Right lobe of liver (tissue), 6 donors: ENCODE measurements at regions not wholly inside any gene's neighbourhood (a gene's known extent, or its start where the extent isn't known, plus 50 kb on each side); places are given as distances from the start of the nearest gene placed in this dataset.

ENCODE experiments used
- ATAC-seq, 4 donors: fragments of 200-7000 bp; cut with Tn5 transposase; one replicate each; pipeline ENCODE4 v1.9.1; 2020; ENCODE audit warnings: mild to moderate bottlenecking in 4 of 4, moderate library complexity in 4 of 4
- DNase-seq, 3 donors: peaks; one replicate each; pipeline ENCODE4 v3.0.0-alpha.2; 2020
- H3K27ac ChIP-seq, 3 donors: fragments of 200-600 bp; one replicate each; pipeline ENCODE4 v1.8.0; 2022
- H3K27me3 ChIP-seq, 2 donors: fragments of 200-600 bp; one replicate each; pipeline ENCODE4 v1.8.0; 2022
- H3K36me3 ChIP-seq, 4 donors: fragments of 200-600 bp; sonication (generic) in 1 of 4; one replicate each; pipeline versions ENCODE4 v1.5.1 to v1.8.0; 2017 to 2022; ENCODE audit warnings: control low read depth in 1 of 4
- H3K4me1 ChIP-seq, 4 donors: fragments of 200-600 bp; sonication (generic) in 1 of 4; one replicate each; pipeline versions ENCODE4 v1.5.1 to v1.8.0; 2017 to 2022; ENCODE audit warnings: control low read depth in 1 of 4
- H3K4me3 ChIP-seq, 3 donors: fragments of 200-600 bp; one replicate each; pipeline ENCODE4 v1.8.0; 2022
- H3K9me3 ChIP-seq, 4 donors: fragments of 200-600 bp; sonication (generic) in 1 of 4; one replicate each; pipeline versions ENCODE4 v1.5.1 to v1.8.0; 2017 to 2022; ENCODE audit warnings: control low read depth in 1 of 4
- POLR2A ChIP-seq: fragments of 450-650 bp; IDR thresholded peaks from one replicate; pipeline ENCODE4 v1.6.1; 2017; ENCODE audit warnings: antibody characterized with exemption, mild to moderate bottlenecking
- WGBS: methylation state at CpG from one replicate; pipeline ENCODE4 v1.1.6; 2018; ENCODE audit warnings: low coverage, low lambda C conversion rate; ENCODE audit not compliant: insufficient coverage; ENCODE audit errors: missing lambda C conversion rate; 5-methylcytosine and 5-hydroxymethylcytosine counted together
- intact Hi-C, 2 donors: fragments of 100-400 bp; cut with DNase I; formaldehyde crosslinking; loops; one replicate each; pipeline versions ENCODE4 v1.11.2 to v1.14.1; 2022
- TF ChIP-seq, protein P1 (sequence below), 4 donors: fragments of 200-600 bp in 3 of 4; fragments of 450-650 bp in 1 of 4; IDR thresholded peaks; one replicate each; pipeline versions ENCODE4 v1.5.1 to v1.8.0; 2016 to 2022; ENCODE audit warnings: antibody characterized with exemption in 4 of 4, mild to moderate bottlenecking in 2 of 4
- donor health status: DM: no; HTN: yes; CAD: no.
- donor health status: DM: no; HTN: no; CAD: no.
- donor health status: DM: no; HTN: no; CAD: no.
- donor health status: DM: no; HTN: yes; CAD: no.
- donor health status: DM: no; HTN: yes; CAD: no.

GRCh38 chr13:59112221-59112718 lies 1051.5 kb downstream of the DIAPH3 start:
- TF ChIP-seq POLR2A = no peak
- TF ChIP-seq, protein P1, sequence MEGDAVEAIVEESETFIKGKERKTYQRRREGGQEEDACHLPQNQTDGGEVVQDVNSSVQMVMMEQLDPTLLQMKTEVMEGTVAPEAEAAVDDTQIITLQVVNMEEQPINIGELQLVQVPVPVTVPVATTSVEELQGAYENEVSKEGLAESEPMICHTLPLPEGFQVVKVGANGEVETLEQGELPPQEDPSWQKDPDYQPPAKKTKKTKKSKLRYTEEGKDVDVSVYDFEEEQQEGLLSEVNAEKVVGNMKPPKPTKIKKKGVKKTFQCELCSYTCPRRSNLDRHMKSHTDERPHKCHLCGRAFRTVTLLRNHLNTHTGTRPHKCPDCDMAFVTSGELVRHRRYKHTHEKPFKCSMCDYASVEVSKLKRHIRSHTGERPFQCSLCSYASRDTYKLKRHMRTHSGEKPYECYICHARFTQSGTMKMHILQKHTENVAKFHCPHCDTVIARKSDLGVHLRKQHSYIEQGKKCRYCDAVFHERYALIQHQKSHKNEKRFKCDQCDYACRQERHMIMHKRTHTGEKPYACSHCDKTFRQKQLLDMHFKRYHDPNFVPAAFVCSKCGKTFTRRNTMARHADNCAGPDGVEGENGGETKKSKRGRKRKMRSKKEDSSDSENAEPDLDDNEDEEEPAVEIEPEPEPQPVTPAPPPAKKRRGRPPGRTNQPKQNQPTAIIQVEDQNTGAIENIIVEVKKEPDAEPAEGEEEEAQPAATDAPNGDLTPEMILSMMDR (IDR thresholded peaks at IDR 0.05) = no peak
- Histone ChIP-seq H3K27ac (no peak overlapping the region), H3K4me1 (no peaks in the 10 kb centered on the region), H3K36me3 (no peaks in the 10 kb centered on the region), H3K4me3 (no peak overlapping the region), H3K27me3 (no peaks in the 10 kb centered on the region), H3K9me3 (no peaks in the 10 kb centered on the region)
- intact Hi-C loops = no loop called here
- ATAC-seq = peak in 1 of 4 donors; percentile 18
- WGBS = 35% methylated on average over 6 of the region's 6 CpGs
- DNase-seq = no peak

DNA sequence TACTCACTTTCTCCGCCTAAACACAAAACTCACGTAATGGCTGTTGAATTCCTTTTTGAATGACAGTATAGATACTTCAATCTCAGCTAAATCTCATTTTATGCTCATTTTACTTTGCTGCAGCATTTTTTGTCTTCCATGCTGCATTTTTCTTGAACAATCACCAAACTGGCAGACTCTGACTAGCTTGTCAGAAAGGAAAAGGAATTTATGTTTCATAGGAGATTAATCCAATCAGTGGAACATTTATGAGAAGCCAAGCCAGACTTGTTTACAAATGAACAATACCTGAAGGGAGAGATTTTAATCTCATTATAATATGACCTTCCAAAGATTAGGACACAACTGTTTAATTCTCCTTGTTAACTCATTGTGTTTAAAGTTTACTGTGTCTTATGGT lies 1044.3 kb downstream of the DIAPH3 start:
- Histone ChIP-seq H3K27me3 (no peaks in the 10 kb centered on the region), H3K9me3 (no peaks in the 10 kb centered on the region), H3K27ac (no peak overlapping the region), H3K36me3 (no peaks in the 10 kb centered on the region), H3K4me1 (no peaks in the 10 kb centered on the region), H3K4me3 (no peak overlapping the region)
- 48% methylated on average over 2 of the region's 2 CpGs for WGBS
- intact Hi-C loops = no loop called here
- ATAC-seq (no peak), DNase-seq (no peak)
- TF ChIP-seq, protein P1 (IDR thresholded peaks at IDR 0.05) = no peak

DNA sequence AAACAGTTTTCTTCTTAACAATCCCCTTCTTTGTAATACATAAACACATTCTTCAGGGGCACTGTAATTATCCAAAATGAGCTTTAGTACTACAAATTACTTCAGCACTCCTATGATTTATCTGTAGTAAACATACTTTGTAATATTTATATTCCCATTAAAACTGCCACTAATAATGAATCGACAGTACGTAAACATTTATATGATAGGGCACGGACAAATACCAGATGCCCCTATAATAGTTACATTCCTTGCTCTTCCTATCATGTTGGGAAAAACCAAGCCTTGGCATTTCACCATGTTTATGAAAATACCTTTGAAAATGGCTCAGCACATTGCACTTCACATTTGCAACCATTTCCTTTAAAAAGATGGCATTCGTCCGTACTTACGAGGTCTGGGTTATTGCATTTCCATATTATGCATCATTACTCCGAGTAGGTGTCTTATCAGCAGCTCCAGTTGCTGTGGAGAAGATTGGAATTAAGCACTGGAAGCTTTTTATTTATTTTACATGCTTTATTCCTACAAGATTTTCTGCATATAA lies 1043.4 kb downstream of the DIAPH3 start:
- TF ChIP-seq POLR2A = no peak
- TF ChIP-seq, protein P1 (IDR thresholded peaks at IDR 0.05) = no peak
- H3K27me3 ChIP-seq = no peaks in the 10 kb centered on the region
- WGBS = 43% methylated on average over 7 of the region's 7 CpGs

DNA sequence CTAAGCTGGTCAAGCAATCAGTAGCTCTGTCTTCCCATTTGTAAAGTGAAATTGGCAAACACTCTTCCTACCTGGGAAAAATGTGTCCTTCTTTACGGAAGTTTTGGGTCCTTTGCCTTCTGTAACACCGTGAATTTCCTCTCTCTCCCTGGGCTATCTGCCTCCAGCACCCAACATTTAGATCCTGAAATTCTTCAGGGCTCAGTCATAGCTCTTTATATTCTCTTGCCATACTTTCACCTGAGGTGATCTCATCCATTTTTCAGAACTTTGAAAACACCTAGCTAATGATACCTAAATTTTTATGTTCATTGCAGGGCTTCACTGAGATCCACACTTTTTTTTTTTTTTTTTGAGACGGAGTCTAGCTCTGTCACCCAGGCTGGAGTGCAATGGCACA lies 1042.2 kb downstream of the DIAPH3 start:
- intact Hi-C loops = no loop called here
- no peak overlapping the region for H3K4me3 ChIP-seq
- no peaks in the 10 kb centered on the region for H3K36me3 ChIP-seq
- H3K27me3 ChIP-seq = no peaks in the 10 kb centered on the region
- H3K4me1 ChIP-seq = no peaks in the 10 kb centered on the region
- WGBS = 42% methylated on average over 3 of the region's 3 CpGs
- no peak overlapping the region for H3K27ac ChIP-seq
- no peak for ATAC-seq
- no peak for DNase-seq
- no peaks in the 10 kb centered on the region for H3K9me3 ChIP-seq
- no peak for TF ChIP-seq POLR2A
- TF ChIP-seq, protein P1 (IDR thresholded peaks at IDR 0.05) = no peak

More for the DNA sequence above, 1043.4 kb downstream of the DIAPH3 start:
- DNase-seq (no peak), ATAC-seq (no peak)
- Histone ChIP-seq H3K4me3 (no peak overlapping the region), H3K4me1 (no peaks in the 10 kb centered on the region), H3K36me3 (no peaks in the 10 kb centered on the region), H3K9me3 (no peaks in the 10 kb centered on the region), H3K27ac (no peak overlapping the region)
- intact Hi-C loops = no loop called here

DNA sequence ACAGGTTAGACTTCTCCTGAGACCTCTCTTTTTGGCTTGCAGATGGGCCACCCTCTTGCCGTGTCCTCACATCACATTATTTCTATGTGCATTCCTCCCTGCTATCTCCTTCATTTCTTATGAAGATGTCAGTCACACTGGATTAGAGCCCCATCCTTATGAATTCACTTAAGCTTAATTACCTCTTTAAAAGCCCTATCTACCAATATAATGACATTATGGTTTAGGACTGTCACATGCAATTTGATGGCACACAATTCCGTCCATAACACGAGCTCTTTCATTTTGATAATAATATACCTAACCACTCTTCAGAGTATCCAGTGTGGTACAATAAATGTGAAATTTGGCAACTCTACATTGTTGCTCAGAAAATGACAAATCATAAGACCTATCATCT lies 1037.3 kb downstream of the DIAPH3 start:
- Histone ChIP-seq H3K9me3 (no peaks in the 10 kb centered on the region), H3K4me1 (no peaks in the 10 kb centered on the region), H3K36me3 (no peaks in the 10 kb centered on the region), H3K4me3 (no peak overlapping the region), H3K27ac (no peak overlapping the region), H3K27me3 (no peaks in the 10 kb centered on the region)
- TF ChIP-seq, protein P1 (IDR thresholded peaks at IDR 0.05) = no peak
- no peak for TF ChIP-seq POLR2A
- ATAC-seq (no peak), DNase-seq (no peak)
- intact Hi-C loops = no loop called here
- 61% methylated on average over 3 of the region's 3 CpGs for WGBS
